OCI-LY7 (cell line): ENCODE measurements at regions not wholly inside any gene's neighbourhood (a gene's known extent, or its start where the extent isn't known, plus 50 kb on each side); places are given as distances from the start of the nearest gene placed in this dataset.

Experiments
- EZH2phosphoT487 ChIP-seq: fragments of 200-600 bp; sonication (generic); IDR thresholded peaks from 2 replicates; pipeline ENCODE4 v1.6.1; 2018; ENCODE audit warnings: low read depth, borderline replicate concordance, mild to moderate bottlenecking, mixed run types, antibody characterized with exemption, low read length, moderate library complexity, mixed read lengths
- TF ChIP-seq, protein P1 (sequence below): fragments of 200-600 bp; sonication (generic); conservative IDR thresholded peaks from 2 replicates; pipeline ENCODE4 v1.5.1; 2014; ENCODE audit warnings: mild to moderate bottlenecking, antibody characterized with exemption, low read length, moderate library complexity, mixed read lengths

DNA sequence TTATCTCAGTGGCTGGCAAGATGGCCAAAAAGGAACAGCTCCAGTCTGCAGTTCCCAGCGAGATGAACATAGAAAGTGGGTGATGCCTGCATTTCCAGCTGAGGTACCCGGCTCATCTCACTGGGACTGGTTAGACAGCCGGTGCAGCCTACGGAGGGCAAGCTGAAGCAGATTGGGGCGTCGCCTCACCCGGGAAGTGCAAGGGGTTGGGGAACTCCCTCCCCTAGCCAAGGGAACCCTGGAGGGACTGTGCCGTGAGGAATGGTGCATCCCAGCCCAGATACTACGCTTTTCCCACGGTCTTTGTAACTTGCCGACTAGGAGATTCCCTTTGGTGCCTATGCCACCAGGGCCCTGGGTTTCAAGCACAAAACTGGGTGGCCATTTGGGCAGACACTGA, 324.7 kb downstream of the GJA1 start:
- TF ChIP-seq, protein P1, sequence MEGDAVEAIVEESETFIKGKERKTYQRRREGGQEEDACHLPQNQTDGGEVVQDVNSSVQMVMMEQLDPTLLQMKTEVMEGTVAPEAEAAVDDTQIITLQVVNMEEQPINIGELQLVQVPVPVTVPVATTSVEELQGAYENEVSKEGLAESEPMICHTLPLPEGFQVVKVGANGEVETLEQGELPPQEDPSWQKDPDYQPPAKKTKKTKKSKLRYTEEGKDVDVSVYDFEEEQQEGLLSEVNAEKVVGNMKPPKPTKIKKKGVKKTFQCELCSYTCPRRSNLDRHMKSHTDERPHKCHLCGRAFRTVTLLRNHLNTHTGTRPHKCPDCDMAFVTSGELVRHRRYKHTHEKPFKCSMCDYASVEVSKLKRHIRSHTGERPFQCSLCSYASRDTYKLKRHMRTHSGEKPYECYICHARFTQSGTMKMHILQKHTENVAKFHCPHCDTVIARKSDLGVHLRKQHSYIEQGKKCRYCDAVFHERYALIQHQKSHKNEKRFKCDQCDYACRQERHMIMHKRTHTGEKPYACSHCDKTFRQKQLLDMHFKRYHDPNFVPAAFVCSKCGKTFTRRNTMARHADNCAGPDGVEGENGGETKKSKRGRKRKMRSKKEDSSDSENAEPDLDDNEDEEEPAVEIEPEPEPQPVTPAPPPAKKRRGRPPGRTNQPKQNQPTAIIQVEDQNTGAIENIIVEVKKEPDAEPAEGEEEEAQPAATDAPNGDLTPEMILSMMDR = no peak
- no peak for TF ChIP-seq EZH2phosphoT487
